Pancreas (tissue), 10 donors: ENCODE measurements at regions not wholly inside any gene's neighbourhood (a gene's known extent, or its start where the extent isn't known, plus 50 kb on each side); places are given as distances from the start of the nearest gene placed in this dataset.

Experiments used
- ATAC-seq, 4 donors: fragments of 200-7000 bp; cut with Tn5 transposase; one replicate each; pipeline versions ENCODE4 v1.8.0 to v1.9.1; 2020; ENCODE audit warnings: mild to moderate bottlenecking in 4 of 4, moderate library complexity in 4 of 4
- DNase-seq, 6 donors: peaks; one replicate each; pipeline ENCODE4 v3.0.0-alpha.2; 2020
- FAIRE-seq: peaks from 2 replicates; lab custom pipeline; 2012; peaks lifted over from hg19 to GRCh38; lab: Jason Lieb, UNC
- H3K27ac ChIP-seq, 4 donors: fragments of 200-600 bp; sonication (generic); 1 replicate in 3 of 4; 2 replicates in 1 of 4; pipeline versions ENCODE4 v1.5.0 to v1.8.0; 2020
- H3K27me3 ChIP-seq, 4 donors: fragments of 200-600 bp; one replicate each; pipeline ENCODE4 v1.8.0; 2021
- H3K36me3 ChIP-seq, 3 donors: fragments of 200-600 bp; sonication (generic) in 1 of 3; one replicate each; pipeline versions ENCODE4 v1.5.0 to v1.8.0; 2020 to 2021
- H3K4me1 ChIP-seq, 3 donors: fragments of 200-600 bp; one replicate each; pipeline ENCODE4 v1.8.0; 2021
- H3K4me3 ChIP-seq, 4 donors: fragments of 200-600 bp; sonication (generic) in 2 of 4; one replicate each; pipeline versions ENCODE4 v1.5.0 to v1.8.0; 2020 to 2021
- H3K9me3 ChIP-seq, 4 donors: fragments of 200-600 bp; one replicate each; pipeline ENCODE4 v1.8.0; 2021
- WGBS, 2 donors: extraction: QIAGEN DNeasy Blood & Tissue Kit; methylation state at CpG; one replicate each; pipeline ENCODE4 v1.1.7; 2013; 5-methylcytosine and 5-hydroxymethylcytosine counted together
- intact Hi-C, 3 donors: fragments of 100-400 bp; cut with DNase I; formaldehyde crosslinking; loops; one replicate each; pipeline versions ENCODE4 v1.11.1 to v1.14.2; 2022
- TF ChIP-seq, protein P1 (sequence below), 4 donors: fragments of 200-600 bp; sonication (generic) in 3 of 4; IDR thresholded peaks; one replicate each; pipeline versions ENCODE4 v1.5.0 to v1.8.0; 2021; ENCODE audit warnings: antibody characterized with exemption in 4 of 4
- donor health status: healthy with polysubstance abuse.
- donor health status: DM: no; HTN: no; CAD: no; lungs with moderate emphysema.
- donor health status: DM: no; HTN: no; CAD: no.
- donor health status: control.
- donor health status: control.
- donor health status: Bipolar disorder and iron deficiency.
- donor health status: DM: yes; HTN: yes; CAD: no.
- donor health status: DM: no; HTN: no; CAD: no.
- donor health status: DM: no; HTN: no; CAD: no.
- donor health status: DM: yes; HTN: yes; CAD: no.

DNA sequence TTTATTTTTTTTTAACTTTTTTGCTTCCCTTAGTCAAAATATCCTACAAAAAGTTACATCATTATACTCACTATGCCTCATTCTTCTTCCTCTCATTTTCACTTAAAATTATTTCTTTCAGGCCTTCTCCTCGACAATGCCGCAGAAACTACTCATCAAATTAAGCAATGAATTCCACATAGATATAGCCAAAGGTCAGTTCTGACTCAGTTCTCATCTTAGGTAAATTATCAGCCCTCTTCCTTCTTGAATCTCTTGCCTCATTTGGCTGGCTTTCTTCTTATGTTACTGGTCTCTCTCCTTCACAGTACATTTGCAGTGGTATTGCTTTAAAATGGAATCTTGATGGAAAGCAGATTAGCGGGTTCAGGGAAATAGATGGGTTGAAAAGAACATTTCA lies 260.7 kb upstream of the BRINP3 start:
- Histone ChIP-seq H3K4me3 (no peak overlapping the region), H3K9me3 (no peaks in the 10 kb centered on the region), H3K27ac (no peak overlapping the region), H3K36me3 (no peaks in the 10 kb centered on the region), H3K27me3 (no peaks in the 10 kb centered on the region), H3K4me1 (no peaks in the 10 kb centered on the region)
- intact Hi-C loops = no loop called here
- DNase-seq = no peak
- FAIRE-seq = no peak
- 86% methylated on average over 3 of the region's 3 CpGs for WGBS, 2 donors
- TF ChIP-seq, protein P1, sequence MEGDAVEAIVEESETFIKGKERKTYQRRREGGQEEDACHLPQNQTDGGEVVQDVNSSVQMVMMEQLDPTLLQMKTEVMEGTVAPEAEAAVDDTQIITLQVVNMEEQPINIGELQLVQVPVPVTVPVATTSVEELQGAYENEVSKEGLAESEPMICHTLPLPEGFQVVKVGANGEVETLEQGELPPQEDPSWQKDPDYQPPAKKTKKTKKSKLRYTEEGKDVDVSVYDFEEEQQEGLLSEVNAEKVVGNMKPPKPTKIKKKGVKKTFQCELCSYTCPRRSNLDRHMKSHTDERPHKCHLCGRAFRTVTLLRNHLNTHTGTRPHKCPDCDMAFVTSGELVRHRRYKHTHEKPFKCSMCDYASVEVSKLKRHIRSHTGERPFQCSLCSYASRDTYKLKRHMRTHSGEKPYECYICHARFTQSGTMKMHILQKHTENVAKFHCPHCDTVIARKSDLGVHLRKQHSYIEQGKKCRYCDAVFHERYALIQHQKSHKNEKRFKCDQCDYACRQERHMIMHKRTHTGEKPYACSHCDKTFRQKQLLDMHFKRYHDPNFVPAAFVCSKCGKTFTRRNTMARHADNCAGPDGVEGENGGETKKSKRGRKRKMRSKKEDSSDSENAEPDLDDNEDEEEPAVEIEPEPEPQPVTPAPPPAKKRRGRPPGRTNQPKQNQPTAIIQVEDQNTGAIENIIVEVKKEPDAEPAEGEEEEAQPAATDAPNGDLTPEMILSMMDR (IDR thresholded peaks at IDR 0.05) = no peak
- ATAC-seq = no peak

DNA sequence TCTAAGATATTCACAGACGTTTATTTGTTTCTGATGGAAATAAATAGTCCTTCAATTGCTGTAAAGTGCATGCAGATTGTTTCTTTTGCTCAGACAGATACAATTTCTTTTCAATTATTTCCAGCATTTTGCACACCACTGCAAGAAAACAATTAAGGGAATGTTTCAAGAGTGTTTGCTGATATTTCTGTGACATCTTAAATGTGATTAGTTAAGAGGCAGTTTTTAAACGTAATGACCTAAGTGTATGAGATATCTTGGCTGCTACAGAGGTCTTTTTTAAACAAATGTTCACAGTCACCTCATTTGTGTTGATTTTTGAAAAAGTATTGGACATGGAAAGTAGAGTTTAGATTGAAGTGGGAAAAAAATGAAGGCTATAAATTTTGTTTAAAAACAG lies 262.3 kb upstream of the BRINP3 start:
- H3K27ac ChIP-seq = no peak overlapping the region
- 19 to 22% methylated on average over 2 of the region's 2 CpGs for WGBS, 2 donors
- H3K9me3 ChIP-seq = no peaks in the 10 kb centered on the region
- H3K4me1 ChIP-seq = no peaks in the 10 kb centered on the region
- ATAC-seq (no peak), DNase-seq (no peak), FAIRE-seq (no peak)
- H3K4me3 ChIP-seq = no peak overlapping the region
- no peaks in the 10 kb centered on the region for H3K36me3 ChIP-seq
- TF ChIP-seq, protein P1 (IDR thresholded peaks at IDR 0.05) = no peak
- intact Hi-C loops = no loop called here
- H3K27me3 ChIP-seq = no peaks in the 10 kb centered on the region

DNA sequence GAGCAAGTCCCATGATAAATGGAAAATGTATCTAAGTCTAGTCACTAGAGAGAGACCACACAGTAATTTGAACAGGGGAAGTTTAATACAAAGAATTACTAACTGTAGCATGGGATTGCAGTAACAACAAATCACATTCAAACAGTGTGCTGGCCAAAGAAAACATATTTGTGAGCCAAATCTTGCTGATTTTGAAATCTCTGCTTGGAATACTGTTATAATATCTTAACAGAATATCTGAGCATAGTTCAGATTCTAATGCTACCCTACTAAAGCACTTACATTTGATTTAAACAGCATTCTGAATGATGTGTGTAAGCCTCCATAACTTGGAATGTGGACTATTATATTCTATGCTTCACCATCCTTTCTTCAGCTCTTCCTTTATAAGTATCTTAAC lies 270.0 kb upstream of the BRINP3 start:
- intact Hi-C loops = no loop called here
- Histone ChIP-seq H3K4me3 (no peak overlapping the region), H3K36me3 (no peaks in the 10 kb centered on the region), H3K9me3 (no peaks in the 10 kb centered on the region), H3K4me1 (no peaks in the 10 kb centered on the region), H3K27me3 (no peaks in the 10 kb centered on the region), H3K27ac (no peak overlapping the region)
- TF ChIP-seq, protein P1 (IDR thresholded peaks at IDR 0.05) = no peak
- no peak for DNase-seq
- FAIRE-seq = no peak
- ATAC-seq = no peak

DNA sequence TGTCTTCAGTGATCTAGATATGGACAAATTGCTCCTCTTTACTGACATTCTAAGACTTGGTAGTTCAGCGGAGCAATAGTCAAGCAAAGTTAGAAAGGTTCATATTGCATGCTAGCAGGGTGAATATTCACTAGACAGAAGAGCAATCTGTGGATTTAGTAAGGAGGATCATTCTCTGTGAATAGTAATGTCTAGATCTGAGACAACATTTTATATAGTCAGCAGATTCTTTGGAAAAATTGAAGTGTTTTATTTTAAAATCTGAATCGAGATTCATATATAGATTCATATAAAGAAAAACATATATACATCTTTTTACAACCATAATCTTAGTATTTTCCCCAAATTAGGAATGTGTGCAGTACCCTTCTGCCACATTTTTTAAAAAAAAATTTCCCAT lies 274.5 kb upstream of the BRINP3 start:
- 72 to 83% methylated on average over 2 of the region's 2 CpGs for WGBS, 2 donors
- H3K4me3 ChIP-seq = no peak overlapping the region
- FAIRE-seq (no peak), DNase-seq (no peak), ATAC-seq (no peak)
- H3K9me3 ChIP-seq = no peaks in the 10 kb centered on the region
- H3K4me1 ChIP-seq = peaks cover 0 to 7% (median 0%) of the 10 kb centered on the region in 3 donors
- TF ChIP-seq, protein P1 (IDR thresholded peaks at IDR 0.05) = no peak
- H3K36me3 ChIP-seq = no peaks in the 10 kb centered on the region
- intact Hi-C loops = no loop called here
- H3K27ac ChIP-seq = no peak overlapping the region
- H3K27me3 ChIP-seq = no peaks in the 10 kb centered on the region

DNA sequence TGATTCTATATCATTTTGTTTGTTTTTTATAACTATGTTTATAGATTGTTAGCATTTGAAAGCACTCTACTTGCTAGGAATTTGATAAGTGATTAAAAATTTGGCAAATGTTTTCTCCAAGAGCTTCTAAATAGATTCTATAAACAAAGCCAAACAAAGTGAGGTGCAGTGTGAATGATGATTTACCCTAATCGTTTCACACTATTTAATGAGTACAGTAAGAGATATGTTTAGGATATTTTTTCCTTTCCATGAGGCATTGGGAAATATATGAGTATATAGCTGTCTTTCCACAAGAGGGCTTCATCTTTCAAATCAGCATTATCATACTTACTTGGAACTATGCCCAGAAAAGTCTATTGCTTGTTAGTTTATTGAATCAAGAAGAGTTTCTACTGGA lies 277.0 kb upstream of the BRINP3 start:
- intact Hi-C loops = no loop called here
- no peaks in the 10 kb centered on the region for H3K36me3 ChIP-seq
- ATAC-seq = no peak
- H3K27me3 ChIP-seq = no peaks in the 10 kb centered on the region
- H3K9me3 ChIP-seq = no peaks in the 10 kb centered on the region
- no peak for DNase-seq
- H3K4me1 ChIP-seq = peaks cover 0 to 7% (median 0%) of the 10 kb centered on the region in 3 donors
- no peak overlapping the region for H3K4me3 ChIP-seq
- H3K27ac ChIP-seq = no peak overlapping the region
- FAIRE-seq = no peak
- 1 to 3% methylated on average over 1 of the region's 1 CpG for WGBS, 2 donors
- TF ChIP-seq, protein P1 (IDR thresholded peaks at IDR 0.05) = no peak
